BE2C (cell line): ENCODE measurements at regions not wholly inside any gene's neighbourhood (a gene's known extent, or its start where the extent isn't known, plus 50 kb on each side); places are given as distances from the start of the nearest gene placed in this dataset.

Experiments used
- DNase-seq: peaks from one replicate; pipeline ENCODE4 v3.0.0-alpha.2; 2020
- H3K27me3 ChIP-seq: fragments of 250-450 bp; sonication (Bioruptor Pico); 2 replicates; pipeline ENCODE4 v1.5.1; 2020; ENCODE audit warnings: mild to moderate bottlenecking
- H3K36me3 ChIP-seq: fragments of 250-450 bp; sonication (Bioruptor Pico); 2 replicates; pipeline ENCODE4 v1.5.1; 2020; ENCODE audit warnings: mild to moderate bottlenecking
- H3K4me1 ChIP-seq: fragments of 250-450 bp; sonication (Bioruptor Pico); 2 replicates; pipeline ENCODE4 v1.5.1; 2020
- H3K4me3 ChIP-seq: 2 replicates; pipeline ENCODE4 v1.5.1; 2011; ENCODE audit warnings: low read depth, low read length
- H3K9me3 ChIP-seq: fragments of 250-450 bp; sonication (Bioruptor Pico); 2 replicates; pipeline ENCODE4 v1.5.1; 2020
- TF ChIP-seq, protein P1 (sequence below): IDR thresholded peaks from 2 replicates; pipeline ENCODE4 v1.5.1; 2012; ENCODE audit warnings: mild to moderate bottlenecking, low read depth, low read length

DNA sequence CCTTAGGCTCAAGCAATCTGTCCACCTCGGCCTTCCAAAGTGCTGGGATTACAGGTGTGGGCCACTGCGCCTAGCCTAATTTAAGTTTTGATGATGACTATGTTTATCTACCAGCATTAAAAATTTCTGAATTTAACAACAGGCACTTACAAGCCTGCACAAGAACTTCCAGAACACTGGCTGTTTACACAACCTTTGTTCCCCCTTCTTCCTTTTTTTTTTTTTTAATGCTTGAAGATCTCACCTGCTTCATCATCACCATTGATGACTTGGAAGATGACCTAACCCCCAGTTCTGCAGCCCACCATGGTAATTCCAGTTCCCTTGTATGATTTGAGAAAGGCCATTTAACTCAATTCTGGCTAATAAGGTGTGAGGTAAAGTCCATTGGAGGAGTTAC, 70.4 kb downstream of the GJD2 start:
- no peaks in the 10 kb centered on the region for H3K9me3 ChIP-seq
- TF ChIP-seq, protein P1, sequence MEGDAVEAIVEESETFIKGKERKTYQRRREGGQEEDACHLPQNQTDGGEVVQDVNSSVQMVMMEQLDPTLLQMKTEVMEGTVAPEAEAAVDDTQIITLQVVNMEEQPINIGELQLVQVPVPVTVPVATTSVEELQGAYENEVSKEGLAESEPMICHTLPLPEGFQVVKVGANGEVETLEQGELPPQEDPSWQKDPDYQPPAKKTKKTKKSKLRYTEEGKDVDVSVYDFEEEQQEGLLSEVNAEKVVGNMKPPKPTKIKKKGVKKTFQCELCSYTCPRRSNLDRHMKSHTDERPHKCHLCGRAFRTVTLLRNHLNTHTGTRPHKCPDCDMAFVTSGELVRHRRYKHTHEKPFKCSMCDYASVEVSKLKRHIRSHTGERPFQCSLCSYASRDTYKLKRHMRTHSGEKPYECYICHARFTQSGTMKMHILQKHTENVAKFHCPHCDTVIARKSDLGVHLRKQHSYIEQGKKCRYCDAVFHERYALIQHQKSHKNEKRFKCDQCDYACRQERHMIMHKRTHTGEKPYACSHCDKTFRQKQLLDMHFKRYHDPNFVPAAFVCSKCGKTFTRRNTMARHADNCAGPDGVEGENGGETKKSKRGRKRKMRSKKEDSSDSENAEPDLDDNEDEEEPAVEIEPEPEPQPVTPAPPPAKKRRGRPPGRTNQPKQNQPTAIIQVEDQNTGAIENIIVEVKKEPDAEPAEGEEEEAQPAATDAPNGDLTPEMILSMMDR: no peak
- DNase-seq: no peak

GRCh38 chr15:34682674-34683073, 72.1 kb downstream of the GJD2 start:
- DNase-seq: no peak
- H3K4me1 ChIP-seq: no peaks in the 10 kb centered on the region

More for the DNA sequence above, 70.4 kb downstream of the GJD2 start:
- Histone ChIP-seq H3K36me3 (no peaks in the 10 kb centered on the region), H3K4me3 (no peak overlapping the region), H3K27me3 (no peaks in the 10 kb centered on the region), H3K4me1 (no peaks in the 10 kb centered on the region)

GRCh38 chr15:34679291-34679690, 75.5 kb downstream of the GJD2 start:
- no peak for DNase-seq
- TF ChIP-seq, protein P1: no peak
- H3K9me3 ChIP-seq: no peaks in the 10 kb centered on the region
- no peaks in the 10 kb centered on the region for H3K27me3 ChIP-seq
- H3K4me3 ChIP-seq: no peak overlapping the region
- H3K4me1 ChIP-seq: no peaks in the 10 kb centered on the region
- H3K36me3 ChIP-seq: no peaks in the 10 kb centered on the region

More at GRCh38 chr15:34682674-34683073, 72.1 kb downstream of the GJD2 start:
- TF ChIP-seq, protein P1: no peak
- Histone ChIP-seq H3K4me3 (no peak overlapping the region), H3K9me3 (no peaks in the 10 kb centered on the region), H3K27me3 (no peaks in the 10 kb centered on the region), H3K36me3 (no peaks in the 10 kb centered on the region)

DNA sequence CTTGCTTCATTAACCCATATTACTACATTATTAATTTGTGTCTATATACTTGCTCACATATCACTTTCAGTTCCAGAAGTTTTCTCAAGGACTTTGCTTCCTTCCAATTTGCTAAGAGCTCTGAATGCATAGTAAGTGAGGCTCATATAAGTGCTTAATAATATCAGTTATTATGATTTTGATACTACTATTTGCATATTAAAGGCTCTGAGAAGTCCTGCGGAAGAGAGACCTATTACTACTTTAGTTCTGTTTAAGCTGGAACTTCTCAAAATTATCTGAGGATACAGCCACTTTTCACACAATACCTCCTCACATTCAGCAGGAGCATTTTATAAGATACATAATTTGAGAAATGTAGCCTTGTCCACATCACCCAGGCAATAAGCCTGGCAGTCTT, 81.6 kb downstream of the GJD2 start:
- no peak for DNase-seq
- H3K36me3 ChIP-seq: no peaks in the 10 kb centered on the region
- H3K9me3 ChIP-seq: no peaks in the 10 kb centered on the region
- no peak overlapping the region for H3K4me3 ChIP-seq
- TF ChIP-seq, protein P1: no peak
- no peaks in the 10 kb centered on the region for H3K4me1 ChIP-seq
- H3K27me3 ChIP-seq: no peaks in the 10 kb centered on the region

GRCh38 chr15:34665498-34666116, 82.2 kb upstream of the GOLGA8B start:
- TF ChIP-seq, protein P1: no peak
- H3K27me3 ChIP-seq: peaks cover 4% of the 10 kb centered on the region; the same call in 1 of the 2 replicates

DNA sequence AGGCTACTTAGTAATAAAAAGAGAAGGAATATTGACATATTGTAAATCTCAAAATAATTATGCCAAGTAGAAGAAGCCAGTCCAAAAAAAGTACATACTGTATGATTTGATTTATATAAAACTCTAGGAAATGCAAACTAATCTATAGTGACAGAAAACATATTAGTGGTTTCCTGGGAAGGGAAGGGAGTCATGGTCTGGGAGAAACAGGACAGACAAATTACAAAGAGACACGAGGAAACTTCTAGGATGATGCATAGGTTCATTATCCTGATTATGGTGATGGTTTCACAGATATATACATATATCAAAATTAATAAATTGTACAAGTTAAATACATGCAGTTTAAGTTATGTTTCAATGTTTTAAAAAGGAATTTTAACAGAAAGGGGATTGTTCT, 81.0 kb upstream of the GOLGA8B start:
- TF ChIP-seq, protein P1: no peak
- Histone ChIP-seq H3K9me3 (no peaks in the 10 kb centered on the region), H3K36me3 (no peaks in the 10 kb centered on the region), H3K27me3 (peaks cover 4% of the 10 kb centered on the region; the same call in 1 of the 2 replicates), H3K4me1 (no peaks in the 10 kb centered on the region), H3K4me3 (no peak overlapping the region)
- no peak for DNase-seq

More at GRCh38 chr15:34665498-34666116, 82.2 kb upstream of the GOLGA8B start:
- no peak for DNase-seq
- H3K4me1 ChIP-seq: no peaks in the 10 kb centered on the region
- H3K4me3 ChIP-seq: no peak overlapping the region
- no peaks in the 10 kb centered on the region for H3K9me3 ChIP-seq
- H3K36me3 ChIP-seq: no peaks in the 10 kb centered on the region
